SK-N-SH treated with all-trans-retinoic acid at 6 μM for 48 hours (cell line): ENCODE measurements at regions not wholly inside any gene's neighbourhood (a gene's known extent, or its start where the extent isn't known, plus 50 kb on each side); places are given as distances from the start of the nearest gene placed in this dataset.

Experiments used
- ATAC-seq: fragments of 200-7000 bp; cut with Tn5 transposase; 3 replicates; pipeline ENCODE4 v1.9.1; 2020; ENCODE audit warnings: mild to moderate bottlenecking, moderate library complexity
- ARNTL ChIP-seq: fragments of 450-650 bp; formaldehyde crosslinking; IDR thresholded peaks from 2 replicates; pipeline ENCODE4 v1.5.0; 2020; ENCODE audit warnings: low read depth, mild to moderate bottlenecking, moderate library complexity, borderline replicate concordance
- BACH2 ChIP-seq: fragments of 250-450 bp; sonication (Bioruptor Pico); IDR thresholded peaks from 2 replicates; pipeline ENCODE4 v1.9.0; 2021; ENCODE audit warnings: mild to moderate bottlenecking, borderline replicate concordance
- CREB5 ChIP-seq: fragments of 250-450 bp; sonication (Bioruptor Pico); IDR thresholded peaks from 2 replicates; pipeline ENCODE4 v1.5.1; 2020; ENCODE audit warnings: low read depth, mild to moderate bottlenecking, moderate library complexity
- CSDC2 ChIP-seq: fragments of 250-450 bp; sonication (Bioruptor Pico); IDR thresholded peaks from 2 replicates; pipeline ENCODE4 v1.5.0; 2020; ENCODE audit warnings: mild to moderate bottlenecking, moderate library complexity
- ESRRG ChIP-seq: fragments of 250-450 bp; sonication (Bioruptor Pico); IDR thresholded peaks from 2 replicates; pipeline ENCODE4 v1.6.1; 2021; ENCODE audit warnings: mild to moderate bottlenecking
- GLIS3 ChIP-seq: fragments of 250-450 bp; sonication (Bioruptor Pico); IDR thresholded peaks from 2 replicates; pipeline ENCODE4 v1.5.0; 2020; ENCODE audit warnings: mild to moderate bottlenecking, moderate library complexity
- ISL1 ChIP-seq: fragments of 250-450 bp; sonication (Bioruptor Pico); IDR thresholded peaks from 2 replicates; pipeline ENCODE4 v2.1.2; 2022; ENCODE audit warnings: mild to moderate bottlenecking, moderate library complexity
- OSR1 ChIP-seq: fragments of 250-450 bp; sonication (Bioruptor Pico); IDR thresholded peaks from 2 replicates; pipeline ENCODE4 v1.8.0; 2022; ENCODE audit warnings: moderate library complexity, mild to moderate bottlenecking, inconsistent platforms
- PPARA ChIP-seq: fragments of 250-450 bp; sonication (Bioruptor Pico); IDR thresholded peaks from 2 replicates; pipeline ENCODE4 v1.5.0; 2020; ENCODE audit warnings: mild to moderate bottlenecking, borderline replicate concordance
- RARB ChIP-seq: fragments of 250-450 bp; sonication (Bioruptor Pico); IDR thresholded peaks from 2 replicates; pipeline ENCODE4 v1.8.0; 2021; ENCODE audit warnings: mild to moderate bottlenecking, moderate library complexity
- SNAI2 ChIP-seq: fragments of 250-450 bp; sonication (Bioruptor Pico); IDR thresholded peaks from 2 replicates; pipeline ENCODE4 v1.5.0; 2020; ENCODE audit warnings: mild to moderate bottlenecking, moderate library complexity
- TCF4 ChIP-seq: fragments of 250-450 bp; sonication (Bioruptor Pico); IDR thresholded peaks from 2 replicates; pipeline ENCODE4 v1.8.0; 2021; ENCODE audit warnings: mild to moderate bottlenecking, moderate library complexity, borderline replicate concordance
- TOX ChIP-seq: fragments of 250-450 bp; sonication (Bioruptor Pico); IDR thresholded peaks from 2 replicates; pipeline ENCODE4 v1.8.0; 2021; ENCODE audit warnings: mild to moderate bottlenecking, moderate library complexity, borderline replicate concordance
- ZFP3 ChIP-seq: fragments of 250-450 bp; sonication (Bioruptor Pico); IDR thresholded peaks from 2 replicates; pipeline ENCODE4 v1.5.0; 2020; ENCODE audit warnings: mild to moderate bottlenecking, moderate library complexity
- ZFP30 ChIP-seq: fragments of 450-650 bp; formaldehyde crosslinking; IDR thresholded peaks from 2 replicates; pipeline ENCODE4 v1.5.0; 2022; ENCODE audit warnings: mild to moderate bottlenecking, moderate library complexity
- ZNF565 ChIP-seq: fragments of 450-650 bp; formaldehyde crosslinking; conservative IDR thresholded peaks from 2 replicates; pipeline ENCODE4 v1.5.0; 2020; ENCODE audit warnings: low read depth, mild to moderate bottlenecking, moderate library complexity
- ZNF70 ChIP-seq: fragments of 450-650 bp; formaldehyde crosslinking; IDR thresholded peaks from 2 replicates; pipeline ENCODE4 v1.5.0; 2020; ENCODE audit warnings: mild to moderate bottlenecking, moderate library complexity
- ZNF8 ChIP-seq: fragments of 450-650 bp; formaldehyde crosslinking; IDR thresholded peaks from 2 replicates; pipeline ENCODE4 v1.5.0; 2020; ENCODE audit warnings: mild to moderate bottlenecking, moderate library complexity
- TF ChIP-seq, protein P1 (sequence below): fragments of 250-450 bp; sonication (Bioruptor Pico); IDR thresholded peaks from 2 replicates; pipeline ENCODE4 v1.5.0; 2020; ENCODE audit warnings: mild to moderate bottlenecking, moderate library complexity
- TF ChIP-seq, protein P2 (sequence below): fragments of 250-450 bp; sonication (Bioruptor Pico); IDR thresholded peaks from 2 replicates; pipeline ENCODE4 v1.8.0; 2021; ENCODE audit warnings: low read depth, mild to moderate bottlenecking, moderate library complexity, borderline replicate concordance

- no peak for TF ChIP-seq TOX (CRISPR knock-in tag)
- TF ChIP-seq PPARA (CRISPR knock-in tag): no peak
- no peak for TF ChIP-seq ARNTL (CRISPR knock-in tag)
- no peak for TF ChIP-seq ESRRG (CRISPR knock-in tag)
Observed at GRCh38 chr10:106114656-106115186, 1049.8 kb downstream of the SORCS1 start.

GRCh38 chr10:106111246-106111645 lies 1053.3 kb downstream of the SORCS1 start:
- ATAC-seq: no peak
- no peak for TF ChIP-seq PPARA (CRISPR knock-in tag)
- TF ChIP-seq CSDC2 (CRISPR knock-in tag): no peak
- no peak for TF ChIP-seq ZNF8 (CRISPR knock-in tag)
- no peak for TF ChIP-seq TCF4 (CRISPR knock-in tag)
- TF ChIP-seq, protein P1, sequence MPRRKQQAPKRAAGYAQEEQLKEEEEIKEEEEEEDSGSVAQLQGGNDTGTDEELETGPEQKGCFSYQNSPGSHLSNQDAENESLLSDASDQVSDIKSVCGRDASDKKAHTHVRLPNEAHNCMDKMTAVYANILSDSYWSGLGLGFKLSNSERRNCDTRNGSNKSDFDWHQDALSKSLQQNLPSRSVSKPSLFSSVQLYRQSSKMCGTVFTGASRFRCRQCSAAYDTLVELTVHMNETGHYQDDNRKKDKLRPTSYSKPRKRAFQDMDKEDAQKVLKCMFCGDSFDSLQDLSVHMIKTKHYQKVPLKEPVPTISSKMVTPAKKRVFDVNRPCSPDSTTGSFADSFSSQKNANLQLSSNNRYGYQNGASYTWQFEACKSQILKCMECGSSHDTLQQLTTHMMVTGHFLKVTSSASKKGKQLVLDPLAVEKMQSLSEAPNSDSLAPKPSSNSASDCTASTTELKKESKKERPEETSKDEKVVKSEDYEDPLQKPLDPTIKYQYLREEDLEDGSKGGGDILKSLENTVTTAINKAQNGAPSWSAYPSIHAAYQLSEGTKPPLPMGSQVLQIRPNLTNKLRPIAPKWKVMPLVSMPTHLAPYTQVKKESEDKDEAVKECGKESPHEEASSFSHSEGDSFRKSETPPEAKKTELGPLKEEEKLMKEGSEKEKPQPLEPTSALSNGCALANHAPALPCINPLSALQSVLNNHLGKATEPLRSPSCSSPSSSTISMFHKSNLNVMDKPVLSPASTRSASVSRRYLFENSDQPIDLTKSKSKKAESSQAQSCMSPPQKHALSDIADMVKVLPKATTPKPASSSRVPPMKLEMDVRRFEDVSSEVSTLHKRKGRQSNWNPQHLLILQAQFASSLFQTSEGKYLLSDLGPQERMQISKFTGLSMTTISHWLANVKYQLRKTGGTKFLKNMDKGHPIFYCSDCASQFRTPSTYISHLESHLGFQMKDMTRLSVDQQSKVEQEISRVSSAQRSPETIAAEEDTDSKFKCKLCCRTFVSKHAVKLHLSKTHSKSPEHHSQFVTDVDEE (CRISPR knock-in tag): no peak

More at GRCh38 chr10:106114656-106115186, 1049.8 kb downstream of the SORCS1 start:
- ATAC-seq: no peak

GRCh38 chr10:106107706-106108105 lies 1056.8 kb downstream of the SORCS1 start:
- ATAC-seq: no peak
- TF ChIP-seq BACH2: no peak
- no peak for TF ChIP-seq OSR1 (CRISPR knock-in tag)
- TF ChIP-seq CREB5 (CRISPR knock-in tag): no peak

- no peak for ATAC-seq
Observed at GRCh38 chr10:106106114-106106513, 1058.4 kb downstream of the SORCS1 start.

GRCh38 chr10:106089855-106090254 lies 1074.7 kb downstream of the SORCS1 start:
- no peak for ATAC-seq
- TF ChIP-seq RARB (CRISPR knock-in tag): no peak
- TF ChIP-seq BACH2: no peak
- no peak for TF ChIP-seq PPARA (CRISPR knock-in tag)
- TF ChIP-seq ZNF565 (CRISPR knock-in tag): no peak
- TF ChIP-seq ZNF70 (CRISPR knock-in tag): no peak
- TF ChIP-seq ZNF8 (CRISPR knock-in tag): no peak
- TF ChIP-seq, protein P2, sequence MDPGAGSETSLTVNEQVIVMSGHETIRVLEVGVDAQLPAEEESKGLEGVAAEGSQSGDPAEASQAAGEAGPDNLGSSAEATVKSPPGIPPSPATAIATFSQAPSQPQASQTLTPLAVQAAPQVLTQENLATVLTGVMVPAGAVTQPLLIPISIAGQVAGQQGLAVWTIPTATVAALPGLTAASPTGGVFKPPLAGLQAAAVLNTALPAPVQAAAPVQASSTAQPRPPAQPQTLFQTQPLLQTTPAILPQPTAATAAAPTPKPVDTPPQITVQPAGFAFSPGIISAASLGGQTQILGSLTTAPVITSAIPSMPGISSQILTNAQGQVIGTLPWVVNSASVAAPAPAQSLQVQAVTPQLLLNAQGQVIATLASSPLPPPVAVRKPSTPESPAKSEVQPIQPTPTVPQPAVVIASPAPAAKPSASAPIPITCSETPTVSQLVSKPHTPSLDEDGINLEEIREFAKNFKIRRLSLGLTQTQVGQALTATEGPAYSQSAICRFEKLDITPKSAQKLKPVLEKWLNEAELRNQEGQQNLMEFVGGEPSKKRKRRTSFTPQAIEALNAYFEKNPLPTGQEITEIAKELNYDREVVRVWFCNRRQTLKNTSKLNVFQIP (CRISPR knock-in tag): no peak
- no peak for TF ChIP-seq SNAI2 (CRISPR knock-in tag)
- no peak for TF ChIP-seq ZFP3

More at GRCh38 chr10:106106114-106106513, 1058.4 kb downstream of the SORCS1 start:
- no peak for TF ChIP-seq OSR1 (CRISPR knock-in tag)
- no peak for TF ChIP-seq GLIS3 (CRISPR knock-in tag)
- no peak for TF ChIP-seq CSDC2 (CRISPR knock-in tag)
- TF ChIP-seq ISL1 (CRISPR knock-in tag): no peak
- TF ChIP-seq ZNF8 (CRISPR knock-in tag): no peak
- TF ChIP-seq ZFP3: no peak
- no peak for TF ChIP-seq CREB5 (CRISPR knock-in tag)
- TF ChIP-seq, protein P1 (CRISPR knock-in tag): no peak
- no peak for TF ChIP-seq ZFP30 (CRISPR knock-in tag)
